ENCODE measurements at regions not wholly inside any gene's neighbourhood (a gene's known extent, or its start where the extent isn't known, plus 50 kb on each side); places are given as distances from the start of the nearest gene placed in this dataset.
"Not testable (repeated sequence)": the region's sequence is repeated elsewhere in the genome, so short reads cannot be mapped to it uniquely, and the experiment has no call there.

DNA sequence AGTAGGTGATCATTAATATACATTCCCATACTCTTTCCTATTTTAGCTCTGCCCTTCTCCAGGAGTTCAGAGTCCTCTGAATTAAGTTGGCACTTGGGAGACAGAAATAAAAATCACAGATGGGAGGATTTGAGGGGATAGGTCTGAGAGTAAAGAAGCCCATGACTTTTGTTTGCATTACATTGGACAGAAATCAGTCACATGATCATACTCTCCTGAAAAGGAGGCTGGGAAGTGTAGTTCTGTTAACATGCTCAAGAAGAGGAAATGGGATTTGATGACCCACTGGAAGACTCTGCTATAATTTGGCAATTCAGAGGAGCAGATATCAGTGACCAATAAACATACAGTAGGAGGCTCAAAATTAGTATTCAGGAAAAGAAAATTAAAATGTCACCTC, 674.9 kb upstream of the C16orf82 start:
- DNase-seq (ENCODE audit: low read depth) = no peak

DNA sequence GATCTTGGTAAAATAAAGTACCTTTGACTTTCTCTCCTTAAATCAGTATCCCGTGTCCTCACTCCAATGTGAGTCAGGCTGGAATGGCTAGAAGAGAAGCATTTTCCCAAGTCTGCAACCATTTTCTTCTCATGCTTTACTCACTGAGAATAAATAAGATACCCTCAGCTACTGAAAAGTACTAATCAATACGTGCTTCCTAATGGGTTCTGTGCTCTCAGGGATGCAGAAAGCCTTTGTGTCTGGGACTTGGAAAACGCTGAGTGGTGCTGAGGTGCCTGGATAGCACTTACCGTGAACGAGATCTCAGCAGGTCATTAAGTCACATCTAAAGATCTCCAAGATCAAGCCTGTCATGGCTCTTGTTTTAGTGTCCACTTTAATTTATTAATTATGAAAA, 672.3 kb upstream of the C16orf82 start:
- no peak for DNase-seq (ENCODE audit: low read depth)

- DNase-seq (ENCODE audit: low read depth) = no peak
Observed at GRCh38 chr16:26395700-26396099, 671.0 kb upstream of the C16orf82 start.

GRCh38 chr16:26396511-26397235, 670.1 kb upstream of the C16orf82 start:
- no peak for DNase-seq (ENCODE audit: low read depth)

DNA sequence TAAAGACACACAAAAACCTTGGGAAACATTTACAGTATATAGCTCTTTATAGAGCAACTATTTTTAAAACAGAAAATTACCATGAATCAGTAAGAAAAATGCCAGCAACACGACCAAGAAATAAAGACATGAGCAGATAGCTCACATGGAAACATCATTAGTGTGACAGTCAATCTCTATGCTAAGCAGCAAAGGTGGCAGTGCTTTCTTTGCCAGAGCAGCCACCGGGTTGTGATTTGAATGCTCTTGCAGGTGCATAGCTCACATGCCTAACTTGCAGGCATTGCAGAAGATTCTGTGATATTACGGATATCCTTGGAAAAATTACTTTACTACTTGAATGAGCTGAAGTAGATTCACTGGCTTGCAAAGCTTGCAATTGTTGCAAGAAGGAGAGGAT, 652.9 kb upstream of the C16orf82 start:
- no peak for DNase-seq (ENCODE audit: low read depth)

- not testable (repeated sequence) for DNase-seq (ENCODE audit: low read depth)
Observed at GRCh38 chr16:26419458-26419857, 647.3 kb upstream of the C16orf82 start.

- no peak for DNase-seq (ENCODE audit: low read depth)
Observed at GRCh38 chr16:26430618-26431017, 636.1 kb upstream of the C16orf82 start.

- no peak for DNase-seq (ENCODE audit: low read depth)
Observed at GRCh38 chr16:26433807-26434206, 632.9 kb upstream of the C16orf82 start.

DNA sequence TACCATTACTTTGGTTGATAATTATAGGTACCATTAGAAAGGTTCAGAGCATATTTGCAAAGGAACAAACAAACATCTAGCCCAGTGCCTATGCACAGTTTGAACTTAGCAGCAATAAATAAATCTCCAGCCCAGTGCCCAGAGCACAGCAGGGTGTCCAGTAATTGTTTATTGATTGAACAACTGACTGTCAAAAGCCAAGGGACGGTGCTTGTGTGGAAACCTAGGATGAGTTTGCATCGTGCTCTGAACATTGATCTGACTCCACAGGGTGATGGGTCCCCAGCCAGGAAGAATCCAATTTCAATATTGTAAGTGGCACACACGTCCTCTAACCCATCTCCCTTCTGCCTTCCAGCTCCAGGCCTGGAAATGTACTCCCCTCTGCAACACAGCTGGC, 625.5 kb upstream of the C16orf82 start:
- DNase-seq (ENCODE audit: low read depth) = no peak

- DNase-seq (ENCODE audit: low read depth) = peak; percentile 5
Observed at GRCh38 chr16:26442321-26442720, 624.4 kb upstream of the C16orf82 start.

- no peak for DNase-seq (ENCODE audit: low read depth)
Observed at GRCh38 chr16:26447570-26447969, 619.2 kb upstream of the C16orf82 start.

- DNase-seq (ENCODE audit: low read depth) = no peak
Observed at GRCh38 chr16:26453215-26453614, 613.5 kb upstream of the C16orf82 start.

- peak; percentile 66 for DNase-seq (ENCODE audit: low read depth)
Observed at GRCh38 chr16:26454102-26454501, 612.6 kb upstream of the C16orf82 start.

DNA sequence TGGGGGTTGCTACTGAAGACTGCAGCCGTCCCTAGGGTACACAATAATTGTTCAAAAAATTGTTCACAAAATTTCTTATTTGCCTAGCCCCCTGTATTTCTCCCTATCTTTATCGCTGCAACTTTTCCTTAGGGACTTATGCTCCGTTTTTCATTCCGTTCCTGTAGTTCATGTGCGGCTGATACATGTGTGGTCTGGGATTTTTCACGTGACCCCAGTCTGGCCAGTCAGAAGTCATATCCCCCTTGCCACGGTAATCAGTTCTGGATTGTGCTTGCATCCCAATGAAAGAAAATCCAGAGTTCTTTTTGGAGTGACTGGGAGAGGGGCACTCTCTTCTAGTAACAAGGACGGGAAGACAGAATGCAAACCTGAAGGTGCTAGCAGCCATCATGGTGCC, 610.7 kb upstream of the C16orf82 start:
- no peak for DNase-seq (ENCODE audit: low read depth)

DNA sequence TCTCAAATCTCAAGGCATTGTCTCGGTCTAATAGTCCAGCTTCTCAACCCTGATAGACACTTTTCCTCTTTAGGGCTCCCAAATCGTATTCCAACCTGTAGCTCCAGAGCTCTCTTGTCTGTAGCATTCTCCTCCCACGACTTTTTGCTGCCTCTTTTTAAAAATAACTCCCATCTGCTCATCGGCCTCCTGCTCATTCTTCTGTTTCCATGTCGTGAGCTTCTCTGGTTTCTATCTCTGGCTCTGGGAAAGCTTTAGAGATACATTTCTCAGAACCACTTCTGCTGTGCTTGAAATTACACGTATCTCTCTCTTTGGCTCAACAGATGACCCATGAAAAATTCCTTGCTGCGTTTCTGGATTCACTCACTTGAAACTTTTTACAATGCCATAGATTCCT, 609.6 kb upstream of the C16orf82 start:
- DNase-seq (ENCODE audit: low read depth) = no peak

DNA sequence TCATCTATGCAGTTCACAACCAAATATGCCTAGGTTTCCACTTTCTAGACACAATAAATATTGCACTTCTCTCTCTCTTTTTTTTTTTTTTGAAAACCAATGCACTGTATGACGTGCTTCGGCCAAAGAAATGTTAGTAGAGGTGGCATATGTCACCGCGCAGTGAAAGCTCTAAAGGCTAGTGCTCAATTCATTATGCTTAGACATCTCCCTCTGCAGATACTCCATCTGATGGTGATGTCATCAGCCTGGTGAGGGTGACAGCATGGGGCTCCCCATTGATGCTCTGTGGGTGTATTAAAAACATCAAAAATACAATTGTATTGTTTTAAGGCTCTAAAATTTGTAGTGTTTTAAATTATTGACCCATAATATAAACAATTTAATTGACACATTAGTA, 608.8 kb upstream of the C16orf82 start:
- DNase-seq (ENCODE audit: low read depth) = no peak

GRCh38 chr16:26464576-26465266, 602.0 kb upstream of the C16orf82 start:
- no peak for DNase-seq (ENCODE audit: low read depth)

- not testable (repeated sequence) for DNase-seq (ENCODE audit: low read depth)
Observed at GRCh38 chr16:26474405-26474804, 592.3 kb upstream of the C16orf82 start.

GRCh38 chr16:26475596-26475995, 591.1 kb upstream of the C16orf82 start:
- no peak for DNase-seq (ENCODE audit: low read depth)

DNA sequence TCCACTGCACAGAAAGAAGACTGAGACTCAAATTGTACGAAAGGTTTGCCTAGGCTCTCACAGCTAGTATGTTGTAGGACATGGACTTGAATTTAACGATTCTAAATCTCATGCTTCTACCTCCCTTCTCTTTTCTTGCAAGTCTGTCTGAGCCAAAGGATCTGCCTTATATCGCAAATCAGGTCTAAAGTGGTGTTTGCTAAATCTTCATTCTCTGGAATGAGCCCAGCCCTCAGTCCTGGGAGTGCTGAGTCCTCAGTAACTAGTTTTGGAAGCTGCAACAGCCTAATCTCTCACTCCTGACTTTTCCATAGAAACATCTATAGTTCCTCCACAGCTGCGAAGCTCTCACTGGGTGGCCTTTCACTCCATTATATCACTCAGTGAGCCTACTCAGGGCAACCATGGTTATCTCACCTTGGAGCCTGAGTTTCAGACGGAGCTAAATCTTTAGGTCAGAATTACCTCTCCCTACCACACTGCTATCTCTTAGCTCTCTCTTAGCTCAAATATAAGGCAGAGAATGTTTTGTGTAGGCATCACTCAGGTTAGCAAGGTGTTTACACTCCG, 575.5 kb upstream of the C16orf82 start:
- DNase-seq (ENCODE audit: low read depth) = no peak

GRCh38 chr16:26491962-26492361, 574.8 kb upstream of the C16orf82 start:
- no peak for DNase-seq (ENCODE audit: low read depth)

GRCh38 chr16:26493751-26494150, 573.0 kb upstream of the C16orf82 start:
- DNase-seq (ENCODE audit: low read depth) = no peak

GRCh38 chr16:26497896-26498295, 568.8 kb upstream of the C16orf82 start:
- no peak for DNase-seq (ENCODE audit: low read depth)
